ENCODE measurements at regions not wholly inside any gene's neighbourhood (a gene's known extent, or its start where the extent isn't known, plus 50 kb on each side); places are given as distances from the start of the nearest gene placed in this dataset.

GRCh38 chr7:15113752-15114151 is 211.2 kb upstream of the DGKB start:
- Histone ChIP-seq H3K36me3 (ENCODE audit: control insufficient read depth, insufficient read depth, low read length) (no peaks in the 10 kb centered on the region), H3K4me1 (ENCODE audit: control insufficient read depth, insufficient read depth, low read length, poor library complexity, severe bottlenecking) (no peaks in the 10 kb centered on the region), H3K27ac (ENCODE audit: insufficient read depth, low read length, poor library complexity, severe bottlenecking) (no peak overlapping the region), H3K4me3 (ENCODE audit: low read depth, low read length) (no peak overlapping the region), H3K9me3 (ENCODE audit: control insufficient read depth in 2 of 2, low read length in 2 of 2) (no peaks in the 10 kb centered on the region), H3K27me3 (ENCODE audit: control insufficient read depth, insufficient read depth, low read length) (no peaks in the 10 kb centered on the region)
- Mint-ChIP-seq H3K9me3 (peaks cover 0 to 29% (median 8%) of the 10 kb centered on the region in 7 donors), H3K36me3 (no peaks in the 10 kb centered on the region), H3K4me1 (no peaks in the 10 kb centered on the region), H3K27ac (no peak overlapping the region), H3K27me3 (no peaks in the 10 kb centered on the region), H3K4me3 (no peak overlapping the region)
- no peak for ATAC-seq (ENCODE audit: low read depth in 2 of 2)
- DNase-seq = no peak

- H3K9me3 ChIP-seq (ENCODE audit: control insufficient read depth in 2 of 2, low read length in 2 of 2) = peaks cover 0 to 2% of the 10 kb centered on the region in 2 experiments
- H3K4me1 ChIP-seq (ENCODE audit: control insufficient read depth, insufficient read depth, low read length, poor library complexity, severe bottlenecking) = no peaks in the 10 kb centered on the region
- DNase-seq (no peak), ATAC-seq (ENCODE audit: low read depth in 2 of 2) (no peak)
- no peak overlapping the region for H3K4me3 ChIP-seq (ENCODE audit: low read depth, low read length)
- H3K36me3 Mint-ChIP-seq = no peaks in the 10 kb centered on the region
- H3K27ac ChIP-seq (ENCODE audit: insufficient read depth, low read length, poor library complexity, severe bottlenecking) = no peak overlapping the region
- H3K9me3 Mint-ChIP-seq = peaks cover 3 to 30% (median 14%) of the 10 kb centered on the region in 7 donors
- H3K4me3 Mint-ChIP-seq = no peak overlapping the region
- no peaks in the 10 kb centered on the region for H3K36me3 ChIP-seq (ENCODE audit: control insufficient read depth, insufficient read depth, low read length)
- H3K27me3 ChIP-seq (ENCODE audit: control insufficient read depth, insufficient read depth, low read length) = no peaks in the 10 kb centered on the region
- no peaks in the 10 kb centered on the region for H3K27me3 Mint-ChIP-seq
- H3K4me1 Mint-ChIP-seq = no peaks in the 10 kb centered on the region
- H3K27ac Mint-ChIP-seq = no peak overlapping the region
These were observed 203.2 kb upstream of the DGKB start for GRCh38 chr7:15105711-15106110.

GRCh38 chr7:15104411-15105092 is 202.0 kb upstream of the DGKB start:
- Histone ChIP-seq H3K27me3 (ENCODE audit: control insufficient read depth, insufficient read depth, low read length) (no peaks in the 10 kb centered on the region), H3K4me1 (ENCODE audit: control insufficient read depth, insufficient read depth, low read length, poor library complexity, severe bottlenecking) (no peaks in the 10 kb centered on the region), H3K9me3 (ENCODE audit: control insufficient read depth in 2 of 2, low read length in 2 of 2) (peaks cover 0 to 2% of the 10 kb centered on the region in 2 experiments), H3K4me3 (ENCODE audit: low read depth, low read length) (no peak overlapping the region), H3K27ac (ENCODE audit: insufficient read depth, low read length, poor library complexity, severe bottlenecking) (no peak overlapping the region), H3K36me3 (ENCODE audit: control insufficient read depth, insufficient read depth, low read length) (no peaks in the 10 kb centered on the region)
- ATAC-seq (ENCODE audit: low read depth in 2 of 2) = no peak
- no peaks in the 10 kb centered on the region for H3K4me1 Mint-ChIP-seq
- H3K9me3 Mint-ChIP-seq = peaks cover 3 to 25% (median 9%) of the 10 kb centered on the region in 7 donors
- H3K27me3 Mint-ChIP-seq = no peaks in the 10 kb centered on the region
- H3K36me3 Mint-ChIP-seq = no peaks in the 10 kb centered on the region
- no peak for DNase-seq
- no peak overlapping the region for H3K4me3 Mint-ChIP-seq
- H3K27ac Mint-ChIP-seq = no peak overlapping the region

- no peak for ATAC-seq (ENCODE audit: low read depth in 2 of 2)
- no peaks in the 10 kb centered on the region for H3K4me1 ChIP-seq (ENCODE audit: control insufficient read depth, insufficient read depth, low read length, poor library complexity, severe bottlenecking)
- no peak overlapping the region for H3K4me3 ChIP-seq (ENCODE audit: low read depth, low read length)
- Mint-ChIP-seq H3K4me1 (no peaks in the 10 kb centered on the region), H3K27ac (no peak overlapping the region), H3K4me3 (no peak overlapping the region), H3K36me3 (no peaks in the 10 kb centered on the region), H3K27me3 (no peaks in the 10 kb centered on the region), H3K9me3 (peaks cover 0 to 10% (median 4%) of the 10 kb centered on the region in 7 donors)
- DNase-seq = no peak
- H3K27me3 ChIP-seq (ENCODE audit: control insufficient read depth, insufficient read depth, low read length) = no peaks in the 10 kb centered on the region
- no peaks in the 10 kb centered on the region for H3K9me3 ChIP-seq (ENCODE audit: control insufficient read depth in 2 of 2, low read length in 2 of 2)
- no peaks in the 10 kb centered on the region for H3K36me3 ChIP-seq (ENCODE audit: control insufficient read depth, insufficient read depth, low read length)
- no peak overlapping the region for H3K27ac ChIP-seq (ENCODE audit: insufficient read depth, low read length, poor library complexity, severe bottlenecking)
These were observed 196.5 kb upstream of the DGKB start for GRCh38 chr7:15099074-15099473.

GRCh38 chr7:15096853-15097252 is 194.3 kb upstream of the DGKB start:
- Mint-ChIP-seq H3K27ac (no peak overlapping the region), H3K4me1 (no peaks in the 10 kb centered on the region), H3K27me3 (no peaks in the 10 kb centered on the region), H3K9me3 (peaks cover 0 to 6% (median 4%) of the 10 kb centered on the region in 7 donors), H3K4me3 (no peak overlapping the region), H3K36me3 (no peaks in the 10 kb centered on the region)
- no peak overlapping the region for H3K4me3 ChIP-seq (ENCODE audit: low read depth, low read length)
- no peaks in the 10 kb centered on the region for H3K4me1 ChIP-seq (ENCODE audit: control insufficient read depth, insufficient read depth, low read length, poor library complexity, severe bottlenecking)
- H3K36me3 ChIP-seq (ENCODE audit: control insufficient read depth, insufficient read depth, low read length) = no peaks in the 10 kb centered on the region
- no peaks in the 10 kb centered on the region for H3K9me3 ChIP-seq (ENCODE audit: control insufficient read depth in 2 of 2, low read length in 2 of 2)
- H3K27ac ChIP-seq (ENCODE audit: insufficient read depth, low read length, poor library complexity, severe bottlenecking) = no peak overlapping the region
- ATAC-seq (ENCODE audit: low read depth in 2 of 2) (no peak), DNase-seq (no peak)
- no peaks in the 10 kb centered on the region for H3K27me3 ChIP-seq (ENCODE audit: control insufficient read depth, insufficient read depth, low read length)

- DNase-seq = no peak
- Mint-ChIP-seq H3K36me3 (no peaks in the 10 kb centered on the region), H3K4me3 (no peak overlapping the region), H3K9me3 (peaks cover 0 to 9% (median 3%) of the 10 kb centered on the region in 7 donors), H3K4me1 (no peaks in the 10 kb centered on the region), H3K27ac (no peak overlapping the region), H3K27me3 (no peaks in the 10 kb centered on the region)
- no peaks in the 10 kb centered on the region for H3K4me1 ChIP-seq (ENCODE audit: control insufficient read depth, insufficient read depth, low read length, poor library complexity, severe bottlenecking)
- H3K27me3 ChIP-seq (ENCODE audit: control insufficient read depth, insufficient read depth, low read length) = no peaks in the 10 kb centered on the region
- H3K4me3 ChIP-seq (ENCODE audit: low read depth, low read length) = no peak overlapping the region
- no peaks in the 10 kb centered on the region for H3K9me3 ChIP-seq (ENCODE audit: control insufficient read depth in 2 of 2, low read length in 2 of 2)
- H3K36me3 ChIP-seq (ENCODE audit: control insufficient read depth, insufficient read depth, low read length) = no peaks in the 10 kb centered on the region
- H3K27ac ChIP-seq (ENCODE audit: insufficient read depth, low read length, poor library complexity, severe bottlenecking) = no peak overlapping the region
- ATAC-seq (ENCODE audit: low read depth in 2 of 2) = no peak
These were observed 192.4 kb upstream of the DGKB start for GRCh38 chr7:15094989-15095388.

- Histone ChIP-seq H3K36me3 (ENCODE audit: control insufficient read depth, insufficient read depth, low read length) (no peaks in the 10 kb centered on the region), H3K27ac (ENCODE audit: insufficient read depth, low read length, poor library complexity, severe bottlenecking) (no peak overlapping the region), H3K4me1 (ENCODE audit: control insufficient read depth, insufficient read depth, low read length, poor library complexity, severe bottlenecking) (no peaks in the 10 kb centered on the region), H3K27me3 (ENCODE audit: control insufficient read depth, insufficient read depth, low read length) (no peaks in the 10 kb centered on the region), H3K9me3 (ENCODE audit: control insufficient read depth in 2 of 2, low read length in 2 of 2) (peaks cover 0 to 2% of the 10 kb centered on the region in 2 experiments), H3K4me3 (ENCODE audit: low read depth, low read length) (no peak overlapping the region)
- H3K27me3 Mint-ChIP-seq = no peaks in the 10 kb centered on the region
- H3K9me3 Mint-ChIP-seq = peaks cover 0 to 13% (median 4%) of the 10 kb centered on the region in 7 donors
- H3K4me1 Mint-ChIP-seq = no peaks in the 10 kb centered on the region
- no peak overlapping the region for H3K4me3 Mint-ChIP-seq
- no peak overlapping the region for H3K27ac Mint-ChIP-seq
- no peak for ATAC-seq (ENCODE audit: low read depth in 2 of 2)
- no peaks in the 10 kb centered on the region for H3K36me3 Mint-ChIP-seq
- no peak for DNase-seq
These were observed 185.2 kb upstream of the DGKB start for GRCh38 chr7:15087771-15088170.

- ATAC-seq (ENCODE audit: low read depth in 2 of 2) (no peak), DNase-seq (no peak)
- Histone ChIP-seq H3K4me3 (ENCODE audit: low read depth, low read length) (no peak overlapping the region), H3K27me3 (ENCODE audit: control insufficient read depth, insufficient read depth, low read length) (no peaks in the 10 kb centered on the region), H3K27ac (ENCODE audit: insufficient read depth, low read length, poor library complexity, severe bottlenecking) (no peak overlapping the region), H3K9me3 (ENCODE audit: control insufficient read depth in 2 of 2, low read length in 2 of 2) (peaks cover 0 to 5% of the 10 kb centered on the region in 2 experiments), H3K36me3 (ENCODE audit: control insufficient read depth, insufficient read depth, low read length) (no peaks in the 10 kb centered on the region), H3K4me1 (ENCODE audit: control insufficient read depth, insufficient read depth, low read length, poor library complexity, severe bottlenecking) (no peaks in the 10 kb centered on the region)
- Mint-ChIP-seq H3K36me3 (no peaks in the 10 kb centered on the region), H3K27me3 (no peaks in the 10 kb centered on the region), H3K4me3 (no peak overlapping the region), H3K9me3 (peaks cover 0 to 13% (median 6%) of the 10 kb centered on the region in 7 donors), H3K27ac (no peak overlapping the region), H3K4me1 (no peaks in the 10 kb centered on the region)
These were observed 184.3 kb upstream of the DGKB start for GRCh38 chr7:15086862-15087261.
